ENCODE measurements at regions not wholly inside any gene's neighbourhood (a gene's known extent, or its start where the extent isn't known, plus 50 kb on each side); places are given as distances from the start of the nearest gene placed in this dataset.

DNA sequence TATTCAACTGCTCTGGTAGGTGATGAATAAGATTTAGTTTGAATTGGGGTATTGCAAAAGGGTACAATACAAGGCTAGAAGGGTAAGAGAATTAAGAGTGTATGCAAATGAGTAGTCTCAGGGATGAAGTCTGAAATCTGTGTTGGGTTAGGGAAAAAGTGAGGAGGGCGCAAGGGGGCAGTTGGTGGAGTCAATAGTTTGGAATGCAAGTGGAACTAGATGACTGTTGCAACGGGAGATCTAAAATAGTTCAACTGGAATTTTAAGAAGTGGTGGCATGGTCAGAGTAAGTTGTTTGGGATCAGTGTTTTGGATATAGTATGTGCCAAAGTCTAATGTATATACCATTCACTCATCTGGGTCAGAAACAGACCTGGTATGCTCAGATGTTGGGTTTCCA, 329.6 kb downstream of the GJA1 start:
- no peaks in the 10 kb centered on the region for H3K27me3 ChIP-seq (ENCODE audit: insufficient read depth, low read depth)
- H3K4me3 ChIP-seq (IDR thresholded peaks at IDR 0.05; ENCODE audit: insufficient read depth, low read depth, low read length): no peak overlapping the region
- peaks cover 23% of the 10 kb centered on the region for H3K4me1 ChIP-seq (ENCODE audit: low read depth, poor library complexity, severe bottlenecking)
- no peaks in the 10 kb centered on the region for H4K20me1 ChIP-seq (ENCODE audit: insufficient read depth)
- no peaks in the 10 kb centered on the region for H3K36me3 ChIP-seq (ENCODE audit: insufficient read depth)
- H2AFZ ChIP-seq (ENCODE audit: low read depth): no peak overlapping the region
- H3K79me2 ChIP-seq (ENCODE audit: insufficient read depth, low read depth): no peaks in the 10 kb centered on the region
- TF ChIP-seq, protein P1, sequence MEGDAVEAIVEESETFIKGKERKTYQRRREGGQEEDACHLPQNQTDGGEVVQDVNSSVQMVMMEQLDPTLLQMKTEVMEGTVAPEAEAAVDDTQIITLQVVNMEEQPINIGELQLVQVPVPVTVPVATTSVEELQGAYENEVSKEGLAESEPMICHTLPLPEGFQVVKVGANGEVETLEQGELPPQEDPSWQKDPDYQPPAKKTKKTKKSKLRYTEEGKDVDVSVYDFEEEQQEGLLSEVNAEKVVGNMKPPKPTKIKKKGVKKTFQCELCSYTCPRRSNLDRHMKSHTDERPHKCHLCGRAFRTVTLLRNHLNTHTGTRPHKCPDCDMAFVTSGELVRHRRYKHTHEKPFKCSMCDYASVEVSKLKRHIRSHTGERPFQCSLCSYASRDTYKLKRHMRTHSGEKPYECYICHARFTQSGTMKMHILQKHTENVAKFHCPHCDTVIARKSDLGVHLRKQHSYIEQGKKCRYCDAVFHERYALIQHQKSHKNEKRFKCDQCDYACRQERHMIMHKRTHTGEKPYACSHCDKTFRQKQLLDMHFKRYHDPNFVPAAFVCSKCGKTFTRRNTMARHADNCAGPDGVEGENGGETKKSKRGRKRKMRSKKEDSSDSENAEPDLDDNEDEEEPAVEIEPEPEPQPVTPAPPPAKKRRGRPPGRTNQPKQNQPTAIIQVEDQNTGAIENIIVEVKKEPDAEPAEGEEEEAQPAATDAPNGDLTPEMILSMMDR (conservative IDR thresholded peaks at IDR 0.05; ENCODE audit: low read depth, low read length): no peak
- no peak overlapping the region for H3K27ac ChIP-seq
- H3K9ac ChIP-seq: no peak overlapping the region
- no peak overlapping the region; the same call in 1 of the 2 replicates for H3K4me2 ChIP-seq

DNA sequence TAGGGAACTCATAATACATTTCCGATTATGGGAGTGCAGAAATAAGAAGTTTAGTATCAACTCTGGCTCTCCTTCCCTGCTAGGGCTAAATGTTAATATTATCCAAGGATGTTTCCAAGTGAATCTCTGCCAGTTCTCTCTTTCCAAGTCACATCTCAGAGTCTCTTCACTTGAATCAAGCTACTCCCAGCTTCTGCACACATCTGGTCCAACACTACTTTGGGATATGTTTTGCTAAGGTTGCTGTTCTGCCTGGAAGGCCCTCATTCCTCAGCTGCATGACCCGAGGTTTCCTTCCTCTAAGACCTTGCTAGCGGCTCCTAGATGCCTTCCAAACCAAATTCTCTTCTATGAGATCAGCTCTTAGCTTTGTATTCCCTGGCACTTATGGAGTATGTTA, 331.8 kb downstream of the GJA1 start:
- H2AFZ ChIP-seq (ENCODE audit: low read depth): no peak overlapping the region

GRCh38 chr6:121770943-121771342, 335.5 kb downstream of the GJA1 start:
- H3K27me3 ChIP-seq (ENCODE audit: insufficient read depth, low read depth): no peaks in the 10 kb centered on the region
- no peaks in the 10 kb centered on the region for H3K36me3 ChIP-seq (ENCODE audit: insufficient read depth)
- H3K9ac ChIP-seq: no peak overlapping the region
- TF ChIP-seq, protein P1 (conservative IDR thresholded peaks at IDR 0.05; ENCODE audit: low read depth, low read length): no peak
- no peaks in the 10 kb centered on the region for H4K20me1 ChIP-seq (ENCODE audit: insufficient read depth)
- H3K79me2 ChIP-seq (ENCODE audit: insufficient read depth, low read depth): no peaks in the 10 kb centered on the region
- H3K4me3 ChIP-seq (IDR thresholded peaks at IDR 0.05; ENCODE audit: insufficient read depth, low read depth, low read length): no peak overlapping the region
- no peak overlapping the region for H3K27ac ChIP-seq
- no peak overlapping the region for H2AFZ ChIP-seq (ENCODE audit: low read depth)
- H3K4me2 ChIP-seq: 0 out of 2 replicates have a peak overlapping the region, but pooled peaks have one; percentile 21
- peaks cover 27% of the 10 kb centered on the region for H3K4me1 ChIP-seq (ENCODE audit: low read depth, poor library complexity, severe bottlenecking)

More for the DNA sequence above, 331.8 kb downstream of the GJA1 start:
- Histone ChIP-seq H3K36me3 (ENCODE audit: insufficient read depth) (no peaks in the 10 kb centered on the region), H3K27ac (no peak overlapping the region), H3K4me2 (no peak overlapping the region), H3K79me2 (ENCODE audit: insufficient read depth, low read depth) (no peaks in the 10 kb centered on the region), H4K20me1 (ENCODE audit: insufficient read depth) (no peaks in the 10 kb centered on the region), H3K4me3 (IDR thresholded peaks at IDR 0.05; ENCODE audit: insufficient read depth, low read depth, low read length) (no peak overlapping the region), H3K4me1 (ENCODE audit: low read depth, poor library complexity, severe bottlenecking) (peaks cover 40% of the 10 kb centered on the region), H3K27me3 (ENCODE audit: insufficient read depth, low read depth) (no peaks in the 10 kb centered on the region), H3K9ac (no peak overlapping the region)
- TF ChIP-seq, protein P1 (conservative IDR thresholded peaks at IDR 0.05; ENCODE audit: low read depth, low read length): no peak

DNA sequence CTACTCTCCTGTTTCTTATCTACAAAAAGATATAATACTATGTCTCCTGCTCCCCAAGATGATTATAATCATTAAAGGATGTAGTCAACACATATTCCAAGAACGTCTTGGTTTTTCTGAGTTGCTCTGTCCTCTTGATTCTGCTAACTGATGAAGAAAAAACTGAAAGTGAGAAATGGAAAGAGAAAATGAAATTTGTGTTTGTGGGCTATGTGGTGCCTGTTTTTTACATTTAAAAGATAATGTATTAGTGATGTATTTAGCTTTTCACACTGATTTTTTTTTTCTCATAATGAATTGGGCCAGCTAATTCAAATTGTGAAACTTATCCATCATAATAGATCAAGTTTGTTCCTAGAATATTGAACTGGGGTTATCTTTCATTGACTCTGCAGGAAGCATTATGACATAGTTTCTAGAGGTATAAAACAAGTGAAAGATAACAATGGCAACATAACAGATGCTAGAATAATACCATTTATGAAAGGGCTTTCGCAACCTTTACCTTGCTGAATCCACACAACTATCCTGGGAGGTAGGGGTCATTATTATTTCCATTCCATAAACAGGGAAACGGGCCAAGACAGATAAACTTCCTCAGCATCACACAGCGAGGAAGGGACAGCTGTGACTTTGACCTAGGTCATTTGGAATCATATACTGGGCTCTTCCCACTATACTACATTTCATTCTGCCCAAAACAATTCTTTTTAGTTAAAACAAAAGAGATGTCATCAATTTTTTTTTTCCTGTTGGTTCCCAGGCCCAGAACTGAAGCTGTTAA, 336.7 kb downstream of the GJA1 start:
- no peaks in the 10 kb centered on the region for H3K36me3 ChIP-seq (ENCODE audit: insufficient read depth)
- TF ChIP-seq, protein P1 (conservative IDR thresholded peaks at IDR 0.05; ENCODE audit: low read depth, low read length): no peak

More for the DNA sequence above, 336.7 kb downstream of the GJA1 start:
- no peaks in the 10 kb centered on the region for H4K20me1 ChIP-seq (ENCODE audit: insufficient read depth)
- no peak overlapping the region for H3K4me3 ChIP-seq (IDR thresholded peaks at IDR 0.05; ENCODE audit: insufficient read depth, low read depth, low read length)
- H3K27ac ChIP-seq: no peak overlapping the region
- no peak overlapping the region for H3K9ac ChIP-seq
- H2AFZ ChIP-seq (ENCODE audit: low read depth): no peak overlapping the region
- H3K27me3 ChIP-seq (ENCODE audit: insufficient read depth, low read depth): no peaks in the 10 kb centered on the region
- H3K4me2 ChIP-seq: peak overlapping the region; percentile 76
- peaks cover 25% of the 10 kb centered on the region for H3K4me1 ChIP-seq (ENCODE audit: low read depth, poor library complexity, severe bottlenecking)
- H3K79me2 ChIP-seq (ENCODE audit: insufficient read depth, low read depth): no peaks in the 10 kb centered on the region
